ENCODE measurements at regions not wholly inside any gene's neighbourhood (a gene's known extent, or its start where the extent isn't known, plus 50 kb on each side); places are given as distances from the start of the nearest gene placed in this dataset.

DNA sequence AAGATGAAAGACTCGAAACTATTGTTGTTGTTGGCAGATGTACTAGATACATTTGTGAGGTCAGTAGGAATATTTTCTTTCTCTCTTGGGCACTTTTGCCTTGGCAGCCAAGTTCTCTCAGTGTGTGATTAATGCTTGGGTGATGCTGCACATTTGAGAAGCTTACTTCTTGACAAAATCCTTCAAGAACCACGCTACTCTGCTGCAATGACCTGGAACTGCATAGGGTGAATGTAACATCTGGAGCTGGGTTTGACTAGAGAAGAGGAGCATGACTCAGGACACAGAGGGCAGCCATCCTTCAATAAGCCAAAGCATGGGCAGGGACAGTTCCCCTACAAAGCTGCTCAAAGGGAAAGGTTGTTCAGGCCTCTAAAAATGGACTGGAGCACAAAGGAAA lies 75.5 kb upstream of the PUM3 start:
- no peak for TF ChIP-seq POLR2AphosphoS5 (IDR thresholded peaks at IDR 0.05; ENCODE audit: low read depth, low read length)
- TF ChIP-seq EZH2 (IDR thresholded peaks at IDR 0.05): no peak
- TF ChIP-seq, protein P1, sequence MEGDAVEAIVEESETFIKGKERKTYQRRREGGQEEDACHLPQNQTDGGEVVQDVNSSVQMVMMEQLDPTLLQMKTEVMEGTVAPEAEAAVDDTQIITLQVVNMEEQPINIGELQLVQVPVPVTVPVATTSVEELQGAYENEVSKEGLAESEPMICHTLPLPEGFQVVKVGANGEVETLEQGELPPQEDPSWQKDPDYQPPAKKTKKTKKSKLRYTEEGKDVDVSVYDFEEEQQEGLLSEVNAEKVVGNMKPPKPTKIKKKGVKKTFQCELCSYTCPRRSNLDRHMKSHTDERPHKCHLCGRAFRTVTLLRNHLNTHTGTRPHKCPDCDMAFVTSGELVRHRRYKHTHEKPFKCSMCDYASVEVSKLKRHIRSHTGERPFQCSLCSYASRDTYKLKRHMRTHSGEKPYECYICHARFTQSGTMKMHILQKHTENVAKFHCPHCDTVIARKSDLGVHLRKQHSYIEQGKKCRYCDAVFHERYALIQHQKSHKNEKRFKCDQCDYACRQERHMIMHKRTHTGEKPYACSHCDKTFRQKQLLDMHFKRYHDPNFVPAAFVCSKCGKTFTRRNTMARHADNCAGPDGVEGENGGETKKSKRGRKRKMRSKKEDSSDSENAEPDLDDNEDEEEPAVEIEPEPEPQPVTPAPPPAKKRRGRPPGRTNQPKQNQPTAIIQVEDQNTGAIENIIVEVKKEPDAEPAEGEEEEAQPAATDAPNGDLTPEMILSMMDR (IDR thresholded peaks at IDR 0.05 in 2 of 3, conservative IDR thresholded peaks at IDR 0.05 in 1 of 3; ENCODE audit: borderline replicate concordance in 1 of 3, insufficient read depth in 1 of 3, low read depth in 2 of 3, low read length in 2 of 3): no peak
- TF ChIP-seq MAX (IDR thresholded peaks at IDR 0.05): no peak
- no peak for TF ChIP-seq REST (IDR thresholded peaks at IDR 0.05; ENCODE audit: low read depth)
- no peak for TF ChIP-seq ATF3 (IDR thresholded peaks at IDR 0.05)

Measured in HCT116 (cell line).